Osteocyte (in vitro differentiated cells): ENCODE measurements at regions not wholly inside any gene's neighbourhood (a gene's known extent, or its start where the extent isn't known, plus 50 kb on each side); places are given as distances from the start of the nearest gene placed in this dataset.

Experiments
- DNase-seq: peaks from one replicate; pipeline ENCODE4 v3.0.0; 2021; ENCODE audit warnings: mixed read lengths; ENCODE audit not compliant: unreplicated experiment; ENCODE audit errors: extremely low spot score
- H3K27ac Mint-ChIP-seq: one replicate; pipeline ENCODE4 v1.8.0; 2021; ENCODE audit warnings: mild to moderate bottlenecking, mixed read lengths; ENCODE audit not compliant: unreplicated experiment
- H3K27me3 Mint-ChIP-seq: one replicate; pipeline ENCODE4 v1.8.0; 2021; ENCODE audit warnings: mixed read lengths; ENCODE audit not compliant: unreplicated experiment
- H3K36me3 Mint-ChIP-seq: one replicate; pipeline ENCODE4 v1.8.0; 2021; ENCODE audit warnings: mixed read lengths; ENCODE audit not compliant: unreplicated experiment
- H3K4me1 Mint-ChIP-seq: one replicate; pipeline ENCODE4 v1.8.0; 2021; ENCODE audit warnings: mixed read lengths; ENCODE audit not compliant: unreplicated experiment
- H3K4me3 Mint-ChIP-seq: one replicate; pipeline ENCODE4 v1.8.0; 2021; ENCODE audit warnings: mild to moderate bottlenecking, moderate library complexity, mixed read lengths; ENCODE audit not compliant: unreplicated experiment
- H3K9me3 Mint-ChIP-seq: one replicate; pipeline ENCODE4 v1.8.0; 2021; ENCODE audit warnings: mixed read lengths; ENCODE audit not compliant: unreplicated experiment
- TF ChIP-seq, protein P1 (sequence below): fragments of 200-600 bp; sonication (generic); IDR thresholded peaks from 2 replicates; pipeline ENCODE4 v1.5.0; 2021; ENCODE audit warnings: antibody characterized with exemption, mild to moderate bottlenecking, moderate library complexity

GRCh38 chr10:105586451-105587098 is 945.5 kb downstream of the SORCS3 start:
- no peak for DNase-seq
- H3K4me1 Mint-ChIP-seq, result peaks cover 17% of the 10 kb centered on the region
- TF ChIP-seq, protein P1, sequence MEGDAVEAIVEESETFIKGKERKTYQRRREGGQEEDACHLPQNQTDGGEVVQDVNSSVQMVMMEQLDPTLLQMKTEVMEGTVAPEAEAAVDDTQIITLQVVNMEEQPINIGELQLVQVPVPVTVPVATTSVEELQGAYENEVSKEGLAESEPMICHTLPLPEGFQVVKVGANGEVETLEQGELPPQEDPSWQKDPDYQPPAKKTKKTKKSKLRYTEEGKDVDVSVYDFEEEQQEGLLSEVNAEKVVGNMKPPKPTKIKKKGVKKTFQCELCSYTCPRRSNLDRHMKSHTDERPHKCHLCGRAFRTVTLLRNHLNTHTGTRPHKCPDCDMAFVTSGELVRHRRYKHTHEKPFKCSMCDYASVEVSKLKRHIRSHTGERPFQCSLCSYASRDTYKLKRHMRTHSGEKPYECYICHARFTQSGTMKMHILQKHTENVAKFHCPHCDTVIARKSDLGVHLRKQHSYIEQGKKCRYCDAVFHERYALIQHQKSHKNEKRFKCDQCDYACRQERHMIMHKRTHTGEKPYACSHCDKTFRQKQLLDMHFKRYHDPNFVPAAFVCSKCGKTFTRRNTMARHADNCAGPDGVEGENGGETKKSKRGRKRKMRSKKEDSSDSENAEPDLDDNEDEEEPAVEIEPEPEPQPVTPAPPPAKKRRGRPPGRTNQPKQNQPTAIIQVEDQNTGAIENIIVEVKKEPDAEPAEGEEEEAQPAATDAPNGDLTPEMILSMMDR, result no peak
- no peaks in the 10 kb centered on the region for H3K27me3 Mint-ChIP-seq
- H3K36me3 Mint-ChIP-seq, result no peaks in the 10 kb centered on the region
- no peak overlapping the region for H3K27ac Mint-ChIP-seq
- H3K4me3 Mint-ChIP-seq, result no peak overlapping the region
- no peaks in the 10 kb centered on the region for H3K9me3 Mint-ChIP-seq

DNA sequence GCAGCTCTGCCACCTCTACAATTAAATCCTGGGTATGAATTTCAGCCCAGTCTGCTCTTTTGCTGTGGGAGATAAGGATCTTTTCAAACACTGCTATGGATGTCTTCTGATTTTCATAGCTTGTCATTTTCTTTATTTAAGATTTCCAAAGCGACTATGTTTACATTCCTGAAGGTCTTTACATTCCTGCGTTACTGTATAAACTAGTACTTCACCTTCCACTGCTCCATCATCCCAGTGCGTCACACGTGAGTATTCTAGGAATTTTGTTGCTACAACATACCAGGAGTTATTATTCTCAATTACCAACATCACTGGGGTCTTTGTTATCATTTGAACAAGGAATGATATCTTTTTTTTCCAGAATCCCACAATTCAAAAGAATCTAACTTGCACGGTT is 944.7 kb downstream of the SORCS3 start:
- DNase-seq, result no peak
- H3K27ac Mint-ChIP-seq, result no peak overlapping the region
- H3K4me1 Mint-ChIP-seq, result peaks cover 17% of the 10 kb centered on the region
- no peaks in the 10 kb centered on the region for H3K36me3 Mint-ChIP-seq
- no peaks in the 10 kb centered on the region for H3K27me3 Mint-ChIP-seq
- TF ChIP-seq, protein P1, result no peak
- H3K4me3 Mint-ChIP-seq, result no peak overlapping the region
- H3K9me3 Mint-ChIP-seq, result no peaks in the 10 kb centered on the region

DNA sequence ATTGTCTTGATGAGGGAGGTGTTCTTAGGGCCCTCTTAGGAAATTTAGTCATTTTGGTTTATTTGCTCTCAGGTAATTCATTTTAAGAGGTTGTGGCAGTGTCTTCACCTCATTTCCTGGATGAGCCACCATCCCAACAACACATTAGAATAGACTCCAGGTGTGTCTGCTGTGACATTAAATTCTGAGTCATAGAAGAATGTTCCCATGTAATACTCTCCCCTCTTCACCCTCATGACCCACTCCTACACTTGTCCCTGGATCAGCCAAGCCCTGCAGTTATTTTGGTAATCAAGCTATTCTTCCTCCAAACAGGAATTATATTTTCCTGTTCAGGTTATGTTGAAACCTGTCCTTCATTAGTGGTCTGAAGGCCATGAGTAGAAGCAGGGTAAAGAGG is 944.1 kb downstream of the SORCS3 start:
- H3K4me1 Mint-ChIP-seq, result peaks cover 17% of the 10 kb centered on the region
- H3K27ac Mint-ChIP-seq, result no peak overlapping the region

GRCh38 chr10:105579112-105579511 is 938.0 kb downstream of the SORCS3 start:
- TF ChIP-seq, protein P1, result no peak
- H3K27me3 Mint-ChIP-seq, result no peaks in the 10 kb centered on the region
- no peaks in the 10 kb centered on the region for H3K36me3 Mint-ChIP-seq
- no peak overlapping the region for H3K27ac Mint-ChIP-seq
- no peaks in the 10 kb centered on the region for H3K4me1 Mint-ChIP-seq
- H3K9me3 Mint-ChIP-seq, result peaks cover 5% of the 10 kb centered on the region
- DNase-seq, result no peak
- no peak overlapping the region for H3K4me3 Mint-ChIP-seq

More for the DNA sequence above, 944.1 kb downstream of the SORCS3 start:
- no peaks in the 10 kb centered on the region for H3K9me3 Mint-ChIP-seq
- H3K27me3 Mint-ChIP-seq, result no peaks in the 10 kb centered on the region
- TF ChIP-seq, protein P1, result no peak
- H3K36me3 Mint-ChIP-seq, result no peaks in the 10 kb centered on the region
- DNase-seq, result no peak
- no peak overlapping the region for H3K4me3 Mint-ChIP-seq

DNA sequence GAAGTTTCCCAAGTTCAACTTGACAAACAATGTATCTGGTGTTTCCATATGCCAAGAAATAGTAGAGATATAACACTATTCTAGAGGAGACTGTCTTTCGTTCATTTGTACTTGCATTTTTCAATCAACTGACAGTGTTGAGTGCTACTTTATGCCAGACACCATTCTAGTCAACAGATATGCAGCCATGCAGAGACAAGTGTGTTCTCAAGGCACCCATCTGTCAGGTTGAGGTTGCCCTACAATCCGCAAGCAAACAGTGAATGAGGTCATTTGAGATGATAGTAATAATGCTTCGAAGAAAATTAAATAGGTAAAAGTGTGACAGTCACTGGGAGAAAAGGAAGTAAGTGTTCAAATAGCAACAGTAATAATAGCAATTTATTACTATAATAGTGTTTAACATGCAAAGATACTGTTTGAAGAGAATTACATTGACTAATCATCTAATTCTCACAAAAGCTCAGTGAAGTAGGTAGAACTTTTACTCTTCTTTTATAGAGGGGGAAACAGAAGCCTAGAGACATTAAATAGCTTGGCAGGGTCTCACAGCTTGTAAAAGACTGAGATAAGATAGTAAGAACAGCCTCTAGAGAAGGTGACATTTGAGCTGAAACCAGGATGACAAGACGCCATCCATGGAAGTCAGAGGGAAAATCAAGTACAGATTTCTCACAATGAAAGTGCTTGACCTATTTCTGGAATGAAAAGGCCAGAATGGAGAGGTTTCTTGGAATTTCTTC is 936.9 kb downstream of the SORCS3 start:
- Mint-ChIP-seq H3K4me1 (no peaks in the 10 kb centered on the region), H3K36me3 (no peaks in the 10 kb centered on the region), H3K27ac (no peak overlapping the region), H3K4me3 (no peak overlapping the region), H3K9me3 (peaks cover 9% of the 10 kb centered on the region), H3K27me3 (no peaks in the 10 kb centered on the region)
- TF ChIP-seq, protein P1, result no peak
- DNase-seq, result no peak
